HCT116 (cell line): ENCODE measurements at regions not wholly inside any gene's neighbourhood (a gene's known extent, or its start where the extent isn't known, plus 50 kb on each side); places are given as distances from the start of the nearest gene placed in this dataset.

Source experiments
- ATAC-seq: fragments of 200-7000 bp; cut with Tn5 transposase; 2 replicates; pipeline ENCODE4 v1.9.1; 2020; ENCODE audit warnings: mild to moderate bottlenecking, moderate library complexity
- BruUV-seq: library from RNA; stranded (reverse); fragments of 400-500 nt; replicated peaks from 2 replicates; lab custom pipeline; 2021; lab: Mats Ljungman, UMichigan
- CTCF ChIA-PET: fragments of 300-600 bp; sonication (Branson Sonifier 250); formaldehyde crosslinking; loops from one replicate; lab custom pipeline; 2021; ENCODE audit warnings: antibody characterized with exemption; lab: Charles Lee
- POLR2A ChIA-PET: fragments of 300-600, 350-600 bp; sonication (Branson Sonifier 250); formaldehyde crosslinking; loops from one replicate; lab custom pipeline; 2021; ENCODE audit warnings: antibody characterized with exemption; lab: Charles Lee
- RAD21 ChIA-PET, 2 experiments: fragments of 300-600 bp; sonication (Branson Sonifier 250); formaldehyde crosslinking; loops; one replicate each; lab custom pipeline; 2023; ENCODE audit warnings: low total read pairs in 2 of 2; ENCODE audit not compliant: uncharacterized antibody in 2 of 2, unreplicated experiment in 2 of 2, low non-redundant PET in 1 of 2; lab: Charles Lee
- DNase-seq: peaks from one replicate; pipeline ENCODE4 v3.0.0-alpha.2; 2010; ENCODE audit warnings: low read depth, low spot score
- H2AFZ ChIP-seq: fragments of 200-600 bp; shearing (Covaris generic), sonication (generic); 2 replicates; pipeline ENCODE4 v1.6.1; 2017; ENCODE audit warnings: low read depth, mixed run types, mixed read lengths, antibody characterized with exemption, low read length; ENCODE audit not compliant: poor library complexity, severe bottlenecking
- H3K27ac ChIP-seq: 2 replicates; pipeline ENCODE4 v1.5.1; 2012; ENCODE audit warnings: low read depth, low read length
- H3K27me3 ChIP-seq: fragments of 200-600 bp; sonication (generic); 2 replicates; pipeline ENCODE4 v1.6.1; 2016; ENCODE audit warnings: mixed run types, low read length, mixed read lengths; ENCODE audit not compliant: insufficient read depth
- H3K36me3 ChIP-seq, 2 experiments: fragments of 200-500 bp in 1 of 2; fragments of 200-600 bp in 1 of 2; sonication (Bioruptor generic) in 1 of 2; sonication (generic) in 1 of 2; 2 replicates each; pipeline versions ENCODE4 v1.5.1 to v1.6.1; 2014 to 2016; ENCODE audit warnings: low read length in 2 of 2, inconsistent platforms in 1 of 2, mixed read lengths in 1 of 2, mixed run types in 1 of 2; ENCODE audit not compliant: insufficient read depth in 2 of 2, control insufficient read depth in 1 of 2
- H3K4me1 ChIP-seq, 2 experiments: fragments of 200-600 bp in 1 of 2; sonication (generic) in 1 of 2; 2 replicates each; pipeline versions ENCODE4 v1.5.1 to v1.6.1; 2012 to 2017; ENCODE audit warnings: low read length in 2 of 2, inconsistent platforms in 1 of 2, mild to moderate bottlenecking in 1 of 2, mixed read lengths in 1 of 2, mixed run types in 1 of 2, moderate library complexity in 1 of 2; ENCODE audit not compliant: insufficient read depth in 2 of 2, control insufficient read depth in 1 of 2
- H3K4me2 ChIP-seq: fragments of 200-600 bp; sonication (generic); 2 replicates; pipeline ENCODE4 v1.6.1; 2017; ENCODE audit warnings: mixed run types, low read length, mixed read lengths
- H3K4me3 ChIP-seq, 2 experiments: fragments of 200-600 bp in 1 of 2; sonication (generic) in 1 of 2; replicated peaks in 1 of 2; 2 replicates each; pipeline ENCODE4 v1.5.1; 2011 to 2016; ENCODE audit warnings: low read length in 2 of 2, control low read depth in 1 of 2, low read depth in 1 of 2, mild to moderate bottlenecking in 1 of 2, mixed read lengths in 1 of 2, mixed run types in 1 of 2
- H3K79me2 ChIP-seq: fragments of 200-600 bp; sonication (generic); 2 replicates; pipeline ENCODE4 v1.6.1; 2017; ENCODE audit warnings: mild to moderate bottlenecking, mixed run types, low read length, moderate library complexity, mixed read lengths; ENCODE audit not compliant: insufficient read depth
- H3K9ac ChIP-seq: fragments of 200-600 bp; sonication (generic); 2 replicates; pipeline ENCODE4 v1.6.1; 2016; ENCODE audit warnings: low read length, mixed read lengths
- H3K9me2 ChIP-seq: fragments of 200-600 bp; sonication (generic), shearing (Covaris generic); 2 replicates; pipeline ENCODE4 v1.6.1; 2017; ENCODE audit warnings: mixed run types, mild to moderate bottlenecking, moderate library complexity; ENCODE audit not compliant: insufficient read depth
- H3K9me3 ChIP-seq, 2 experiments: fragments of 200-500 bp in 1 of 2; fragments of 200-600 bp in 1 of 2; sonication (Bioruptor generic) in 1 of 2; sonication (generic) in 1 of 2; 2 replicates each; pipeline ENCODE4 v1.6.1; 2014 to 2017; ENCODE audit warnings: low read length in 2 of 2, mixed read lengths in 2 of 2, inconsistent platforms in 1 of 2, low read depth in 1 of 2, mild to moderate bottlenecking in 1 of 2, mixed run types in 1 of 2, moderate library complexity in 1 of 2; ENCODE audit not compliant: control insufficient read depth in 1 of 2, insufficient read depth in 1 of 2
- H4K20me1 ChIP-seq: fragments of 200-600 bp; sonication (generic), shearing (Covaris generic); 2 replicates; pipeline ENCODE4 v1.6.1; 2017; ENCODE audit warnings: mixed run types, mild to moderate bottlenecking, moderate library complexity; ENCODE audit not compliant: insufficient read depth
- CBX3 ChIP-seq: IDR thresholded peaks from 2 replicates; pipeline ENCODE4 v1.6.1; 2012; ENCODE audit warnings: low read depth
- CTCF ChIP-seq, 3 experiments: fragments of 200-600 bp in 1 of 3; sonication (generic) in 1 of 3; IDR thresholded peaks in 2 of 3; conservative IDR thresholded peaks in 1 of 3; 2 replicates each; pipeline ENCODE4 v1.5.1; 2012 to 2017; ENCODE audit warnings: low read depth in 2 of 3, low read length in 2 of 3, antibody characterized with exemption in 1 of 3, borderline replicate concordance in 1 of 3, control low read depth in 1 of 3, mild to moderate bottlenecking in 1 of 3, mixed read lengths in 1 of 3, mixed run types in 1 of 3, moderate library complexity in 1 of 3; ENCODE audit not compliant: insufficient read depth in 1 of 3
- EGR1 ChIP-seq: IDR thresholded peaks from 2 replicates; pipeline ENCODE4 v1.6.1; 2012; ENCODE audit warnings: low read depth
- EZH2 ChIP-seq: fragments of 200-600 bp; sonication (generic); IDR thresholded peaks from 2 replicates; pipeline ENCODE4 v1.6.1; 2017; ENCODE audit warnings: antibody characterized with exemption, mixed run types
- FOSL1 ChIP-seq: IDR thresholded peaks from 2 replicates; pipeline ENCODE4 v1.6.1; 2012; ENCODE audit warnings: low read depth
- JUND ChIP-seq: IDR thresholded peaks from 2 replicates; pipeline ENCODE4 v1.6.1; 2012
- POLR2A ChIP-seq: IDR thresholded peaks from 2 replicates; pipeline ENCODE4 v1.7.0; 2011; ENCODE audit warnings: borderline replicate concordance; ENCODE audit not compliant: insufficient read depth, insufficient read length; ENCODE audit errors: extremely low read depth
- POLR2AphosphoS5 ChIP-seq: IDR thresholded peaks from 2 replicates; pipeline ENCODE4 v1.6.1; 2011; ENCODE audit warnings: mild to moderate bottlenecking, low read depth, low read length, moderate library complexity
- RAD21 ChIP-seq: IDR thresholded peaks from 2 replicates; pipeline ENCODE4 v1.6.1; 2012; ENCODE audit warnings: low read depth, mild to moderate bottlenecking
- SRF ChIP-seq: IDR thresholded peaks from 2 replicates; pipeline ENCODE4 v1.6.1; 2012; ENCODE audit warnings: low read depth
- TCF7L2 ChIP-seq: IDR thresholded peaks from 2 replicates; pipeline ENCODE4 v1.7.0; 2011; ENCODE audit warnings: borderline replicate concordance, inconsistent platforms; ENCODE audit not compliant: insufficient read depth, insufficient read length; ENCODE audit errors: extremely low read depth
- YY1 ChIP-seq: IDR thresholded peaks from 2 replicates; pipeline ENCODE4 v1.6.1; 2011; ENCODE audit warnings: low read length, low read depth, moderate library complexity, mild to moderate bottlenecking; ENCODE audit not compliant: insufficient replicate concordance; ENCODE audit errors: extremely low read depth
- ZNF274 ChIP-seq: fragments of 200-500 bp; sonication (Bioruptor generic); IDR thresholded peaks from 2 replicates; pipeline ENCODE4 v1.6.1; 2014; ENCODE audit warnings: mild to moderate bottlenecking, low read depth, low read length, inconsistent platforms
- intact Hi-C: fragments of 100-400 bp; cut with micrococcal nuclease; formaldehyde crosslinking; loops from 2 replicates; pipeline ENCODE4 v1.10.0; 2022
- TF ChIP-seq, protein P1 (sequence below): IDR thresholded peaks from 2 replicates; pipeline ENCODE4 v1.6.1; 2011; ENCODE audit warnings: mild to moderate bottlenecking, low read length, moderate library complexity; ENCODE audit not compliant: insufficient replicate concordance; ENCODE audit errors: extremely low read depth
- TF ChIP-seq, protein P2 (sequence below): IDR thresholded peaks from 2 replicates; pipeline ENCODE4 v1.6.1; 2012
- TF ChIP-seq, protein P3 (sequence below): IDR thresholded peaks from 2 replicates; pipeline ENCODE4 v1.6.1; 2012; ENCODE audit warnings: low read depth
- TF ChIP-seq, protein P4 (sequence below): IDR thresholded peaks from 2 replicates; pipeline ENCODE4 v1.6.1; 2012

- RAD21 ChIA-PET, result no interaction called here
- Histone ChIP-seq H3K36me3 (no peaks in the 10 kb centered on the region), H3K4me3 (no peak overlapping the region), H3K27ac (no peak overlapping the region), H3K4me1 (no peaks in the 10 kb centered on the region), H4K20me1 (no peaks in the 10 kb centered on the region), H3K27me3 (no peaks in the 10 kb centered on the region), H3K79me2 (no peaks in the 10 kb centered on the region), H3K9me3 (peaks cover 12 to 52% of the 10 kb centered on the region in 2 experiments; a peak in 2 of 4 replicates), H2AFZ (no peak overlapping the region), H3K4me2 (no peak overlapping the region), H3K9ac (no peak overlapping the region), H3K9me2 (no peaks in the 10 kb centered on the region)
- intact Hi-C loops, result no loop called here
- POLR2A ChIA-PET, result no interaction called here
- CTCF ChIA-PET, result no interaction called here
- DNase-seq (no peak), ATAC-seq (no peak)
- TF ChIP-seq TCF7L2 (no peak), SRF (no peak), FOSL1 (no peak), CBX3 (no peak), POLR2A (no peak), POLR2AphosphoS5 (no peak), EZH2 (no peak), YY1 (no peak), EGR1 (no peak), JUND (no peak), ZNF274 (no peak), RAD21 (no peak), CTCF (IDR thresholded peaks at IDR 0.05 in 2 of 3, conservative IDR thresholded peaks at IDR 0.05 in 1 of 3; ENCODE audit: borderline replicate concordance in 1 of 3, insufficient read depth in 1 of 3, low read depth in 2 of 3, low read length in 2 of 3) (no peak)
- TF ChIP-seq, protein P1, sequence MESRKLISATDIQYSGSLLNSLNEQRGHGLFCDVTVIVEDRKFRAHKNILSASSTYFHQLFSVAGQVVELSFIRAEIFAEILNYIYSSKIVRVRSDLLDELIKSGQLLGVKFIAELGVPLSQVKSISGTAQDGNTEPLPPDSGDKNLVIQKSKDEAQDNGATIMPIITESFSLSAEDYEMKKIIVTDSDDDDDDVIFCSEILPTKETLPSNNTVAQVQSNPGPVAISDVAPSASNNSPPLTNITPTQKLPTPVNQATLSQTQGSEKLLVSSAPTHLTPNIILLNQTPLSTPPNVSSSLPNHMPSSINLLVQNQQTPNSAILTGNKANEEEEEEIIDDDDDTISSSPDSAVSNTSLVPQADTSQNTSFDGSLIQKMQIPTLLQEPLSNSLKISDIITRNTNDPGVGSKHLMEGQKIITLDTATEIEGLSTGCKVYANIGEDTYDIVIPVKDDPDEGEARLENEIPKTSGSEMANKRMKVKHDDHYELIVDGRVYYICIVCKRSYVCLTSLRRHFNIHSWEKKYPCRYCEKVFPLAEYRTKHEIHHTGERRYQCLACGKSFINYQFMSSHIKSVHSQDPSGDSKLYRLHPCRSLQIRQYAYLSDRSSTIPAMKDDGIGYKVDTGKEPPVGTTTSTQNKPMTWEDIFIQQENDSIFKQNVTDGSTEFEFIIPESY, result no peak
- TF ChIP-seq, protein P2, sequence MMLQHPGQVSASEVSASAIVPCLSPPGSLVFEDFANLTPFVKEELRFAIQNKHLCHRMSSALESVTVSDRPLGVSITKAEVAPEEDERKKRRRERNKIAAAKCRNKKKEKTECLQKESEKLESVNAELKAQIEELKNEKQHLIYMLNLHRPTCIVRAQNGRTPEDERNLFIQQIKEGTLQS, result no peak
- TF ChIP-seq, protein P3, sequence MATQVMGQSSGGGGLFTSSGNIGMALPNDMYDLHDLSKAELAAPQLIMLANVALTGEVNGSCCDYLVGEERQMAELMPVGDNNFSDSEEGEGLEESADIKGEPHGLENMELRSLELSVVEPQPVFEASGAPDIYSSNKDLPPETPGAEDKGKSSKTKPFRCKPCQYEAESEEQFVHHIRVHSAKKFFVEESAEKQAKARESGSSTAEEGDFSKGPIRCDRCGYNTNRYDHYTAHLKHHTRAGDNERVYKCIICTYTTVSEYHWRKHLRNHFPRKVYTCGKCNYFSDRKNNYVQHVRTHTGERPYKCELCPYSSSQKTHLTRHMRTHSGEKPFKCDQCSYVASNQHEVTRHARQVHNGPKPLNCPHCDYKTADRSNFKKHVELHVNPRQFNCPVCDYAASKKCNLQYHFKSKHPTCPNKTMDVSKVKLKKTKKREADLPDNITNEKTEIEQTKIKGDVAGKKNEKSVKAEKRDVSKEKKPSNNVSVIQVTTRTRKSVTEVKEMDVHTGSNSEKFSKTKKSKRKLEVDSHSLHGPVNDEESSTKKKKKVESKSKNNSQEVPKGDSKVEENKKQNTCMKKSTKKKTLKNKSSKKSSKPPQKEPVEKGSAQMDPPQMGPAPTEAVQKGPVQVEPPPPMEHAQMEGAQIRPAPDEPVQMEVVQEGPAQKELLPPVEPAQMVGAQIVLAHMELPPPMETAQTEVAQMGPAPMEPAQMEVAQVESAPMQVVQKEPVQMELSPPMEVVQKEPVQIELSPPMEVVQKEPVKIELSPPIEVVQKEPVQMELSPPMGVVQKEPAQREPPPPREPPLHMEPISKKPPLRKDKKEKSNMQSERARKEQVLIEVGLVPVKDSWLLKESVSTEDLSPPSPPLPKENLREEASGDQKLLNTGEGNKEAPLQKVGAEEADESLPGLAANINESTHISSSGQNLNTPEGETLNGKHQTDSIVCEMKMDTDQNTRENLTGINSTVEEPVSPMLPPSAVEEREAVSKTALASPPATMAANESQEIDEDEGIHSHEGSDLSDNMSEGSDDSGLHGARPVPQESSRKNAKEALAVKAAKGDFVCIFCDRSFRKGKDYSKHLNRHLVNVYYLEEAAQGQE, result no peak
- TF ChIP-seq, protein P4, sequence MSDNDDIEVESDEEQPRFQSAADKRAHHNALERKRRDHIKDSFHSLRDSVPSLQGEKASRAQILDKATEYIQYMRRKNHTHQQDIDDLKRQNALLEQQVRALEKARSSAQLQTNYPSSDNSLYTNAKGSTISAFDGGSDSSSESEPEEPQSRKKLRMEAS, result no peak
- BruUV-seq, result no TSS peak
Measured at GRCh38 chr20:60892095-60892813, 359.8 kb upstream of the CDH4 start.
